ENCODE measurements at regions not wholly inside any gene's neighbourhood (a gene's known extent, or its start where the extent isn't known, plus 50 kb on each side); places are given as distances from the start of the nearest gene placed in this dataset.

GRCh38 chr2:151197184-151198108, 64.2 kb downstream of the RBM43 start:
- Mint-ChIP-seq H3K9me3 (no peaks in the 10 kb centered on the region), H3K4me3 (no peak overlapping the region), H3K27ac (no peak overlapping the region), H3K27me3 (peaks cover 0 to 2% of the 10 kb centered on the region in 2 donors), H3K36me3 (no peaks in the 10 kb centered on the region), H3K4me1 (peaks cover 2 to 7% (median 7%) of the 10 kb centered on the region in 3 donors)
- ATAC-seq (replicated peaks in 1 of 4) (no peak), DNase-seq (no peak)
- no peak overlapping the region for H3K4me3 ChIP-seq (ENCODE audit: control insufficient read depth in 1 of 2, extremely low read depth in 1 of 2, low read length in 1 of 2)
- H3K27ac ChIP-seq (ENCODE audit: low read length), result no peak overlapping the region
- no peaks in the 10 kb centered on the region for H3K36me3 ChIP-seq (ENCODE audit: control insufficient read depth in 2 of 2, extremely low read depth in 1 of 2, insufficient read depth in 1 of 2, low read length in 1 of 2)
- peaks cover 0 to 6% of the 10 kb centered on the region in 2 experiments for H3K27me3 ChIP-seq (replicated peaks in 1 of 2; ENCODE audit: control insufficient read depth in 2 of 2, extremely low read depth in 1 of 2, insufficient read depth in 2 of 2, low read length in 1 of 2)
- no peaks in the 10 kb centered on the region for H3K9me3 ChIP-seq
- ChIA-PET CTCF (no interaction called here), POLR2A (no interaction called here)
- no peaks in the 10 kb centered on the region for H3K4me1 ChIP-seq (ENCODE audit: control insufficient read depth in 1 of 2, extremely low read depth in 1 of 2, insufficient read depth in 2 of 2, low read length in 2 of 2)
- 73% methylated on average over 3 of the region's 7 CpGs for WGBS (ENCODE audit: insufficient coverage)

GRCh38 chr2:151193576-151193975, 68.1 kb downstream of the RBM43 start:
- no CpG with 5 or more reads among the region's 4 CpGs for WGBS (ENCODE audit: insufficient coverage)
- H3K9me3 Mint-ChIP-seq, result no peaks in the 10 kb centered on the region

GRCh38 chr2:151192681-151193080, 69.0 kb downstream of the RBM43 start:
- ATAC-seq (replicated peaks in 1 of 4) (no peak), DNase-seq (no peak)
- Mint-ChIP-seq H3K27me3 (peaks cover 0 to 2% of the 10 kb centered on the region in 2 donors), H3K9me3 (no peaks in the 10 kb centered on the region), H3K4me3 (no peak overlapping the region), H3K4me1 (peaks cover 5 to 7% (median 7%) of the 10 kb centered on the region in 3 donors), H3K27ac (no peak overlapping the region), H3K36me3 (no peaks in the 10 kb centered on the region)
- ChIA-PET POLR2A (no interaction called here), CTCF (interaction anchor here in 1 of 2 donors (0.7 kb wide), 1 partner anchor 1595 kb away, joined by 3 read pairs; no protein-coding TSS in a partner anchor)
- Histone ChIP-seq H3K9me3 (no peaks in the 10 kb centered on the region), H3K36me3 (ENCODE audit: control insufficient read depth in 2 of 2, extremely low read depth in 1 of 2, insufficient read depth in 1 of 2, low read length in 1 of 2) (no peaks in the 10 kb centered on the region), H3K27ac (ENCODE audit: low read length) (no peak overlapping the region), H3K4me3 (ENCODE audit: control insufficient read depth in 1 of 2, extremely low read depth in 1 of 2, low read length in 1 of 2) (no peak overlapping the region), H3K27me3 (replicated peaks in 1 of 2; ENCODE audit: control insufficient read depth in 2 of 2, extremely low read depth in 1 of 2, insufficient read depth in 2 of 2, low read length in 1 of 2) (peaks cover 0 to 4% of the 10 kb centered on the region in 2 experiments), H3K4me1 (ENCODE audit: control insufficient read depth in 1 of 2, extremely low read depth in 1 of 2, insufficient read depth in 2 of 2, low read length in 2 of 2) (peaks cover 0 to 6% of the 10 kb centered on the region in 2 experiments)
- 83% methylated on average over 1 of the region's 2 CpGs for WGBS (ENCODE audit: insufficient coverage)

More at GRCh38 chr2:151193576-151193975, 68.1 kb downstream of the RBM43 start:
- H3K36me3 Mint-ChIP-seq, result no peaks in the 10 kb centered on the region
- no peak overlapping the region for H3K27ac Mint-ChIP-seq
- Histone ChIP-seq H3K27me3 (replicated peaks in 1 of 2; ENCODE audit: control insufficient read depth in 2 of 2, extremely low read depth in 1 of 2, insufficient read depth in 2 of 2, low read length in 1 of 2) (peaks cover 0 to 4% of the 10 kb centered on the region in 2 experiments), H3K4me1 (ENCODE audit: control insufficient read depth in 1 of 2, extremely low read depth in 1 of 2, insufficient read depth in 2 of 2, low read length in 2 of 2) (peaks cover 0 to 6% of the 10 kb centered on the region in 2 experiments), H3K36me3 (ENCODE audit: control insufficient read depth in 2 of 2, extremely low read depth in 1 of 2, insufficient read depth in 1 of 2, low read length in 1 of 2) (no peaks in the 10 kb centered on the region), H3K27ac (ENCODE audit: low read length) (no peak overlapping the region), H3K4me3 (ENCODE audit: control insufficient read depth in 1 of 2, extremely low read depth in 1 of 2, low read length in 1 of 2) (no peak overlapping the region), H3K9me3 (no peaks in the 10 kb centered on the region)
- no peak for ATAC-seq (replicated peaks in 1 of 4)
- peaks cover 0 to 2% of the 10 kb centered on the region in 2 donors for H3K27me3 Mint-ChIP-seq
- no peak overlapping the region for H3K4me3 Mint-ChIP-seq
- ChIA-PET POLR2A (no interaction called here), CTCF (no interaction called here)
- no peak for DNase-seq
- peaks cover 5 to 7% (median 7%) of the 10 kb centered on the region in 3 donors for H3K4me1 Mint-ChIP-seq

GRCh38 chr2:151191001-151191400, 70.7 kb downstream of the RBM43 start:
- ATAC-seq (replicated peaks in 1 of 4) (no peak), DNase-seq (no peak)
- Histone ChIP-seq H3K9me3 (no peaks in the 10 kb centered on the region), H3K27me3 (replicated peaks in 1 of 2; ENCODE audit: control insufficient read depth in 2 of 2, extremely low read depth in 1 of 2, insufficient read depth in 2 of 2, low read length in 1 of 2) (peaks cover 0 to 4% of the 10 kb centered on the region in 2 experiments), H3K27ac (ENCODE audit: low read length) (no peak overlapping the region), H3K36me3 (ENCODE audit: control insufficient read depth in 2 of 2, extremely low read depth in 1 of 2, insufficient read depth in 1 of 2, low read length in 1 of 2) (no peaks in the 10 kb centered on the region), H3K4me3 (ENCODE audit: control insufficient read depth in 1 of 2, extremely low read depth in 1 of 2, low read length in 1 of 2) (no peak overlapping the region), H3K4me1 (ENCODE audit: control insufficient read depth in 1 of 2, extremely low read depth in 1 of 2, insufficient read depth in 2 of 2, low read length in 2 of 2) (peaks cover 0 to 6% of the 10 kb centered on the region in 2 experiments)
- Mint-ChIP-seq H3K27me3 (peaks cover 0 to 2% of the 10 kb centered on the region in 2 donors), H3K36me3 (no peaks in the 10 kb centered on the region), H3K4me3 (no peak overlapping the region), H3K9me3 (no peaks in the 10 kb centered on the region), H3K4me1 (peaks cover 5 to 7% (median 7%) of the 10 kb centered on the region in 3 donors), H3K27ac (no peak overlapping the region)
- whole genome bisulfite sequencing (ENCODE audit: insufficient coverage), result 85% methylated on average over 2 of the region's 2 CpGs
- CTCF ChIA-PET, result no interaction called here
- POLR2A ChIA-PET, result no interaction called here

GRCh38 chr2:151189125-151189524, 72.5 kb downstream of the RBM43 start:
- H3K36me3 ChIP-seq (ENCODE audit: control insufficient read depth in 2 of 2, extremely low read depth in 1 of 2, insufficient read depth in 1 of 2, low read length in 1 of 2), result no peaks in the 10 kb centered on the region
- CTCF ChIA-PET, result interaction anchor here in 1 of 2 donors (0.6 kb wide), 1 partner anchor 1598 kb away, joined by 3 read pairs; no protein-coding TSS in a partner anchor
- DNase-seq, result peak in 21 of 35 experiments; percentile 1 to 58 (median 19)

GRCh38 chr2:151186011-151186410, 75.7 kb downstream of the RBM43 start:
- DNase-seq (no peak), ATAC-seq (replicated peaks in 1 of 4) (no peak)
- no peaks in the 10 kb centered on the region for H3K9me3 ChIP-seq
- H3K27me3 ChIP-seq (replicated peaks in 1 of 2; ENCODE audit: control insufficient read depth in 2 of 2, extremely low read depth in 1 of 2, insufficient read depth in 2 of 2, low read length in 1 of 2), result peaks cover 0 to 3% of the 10 kb centered on the region in 2 experiments
- H3K4me3 ChIP-seq (ENCODE audit: control insufficient read depth in 1 of 2, extremely low read depth in 1 of 2, low read length in 1 of 2), result no peak overlapping the region
- H3K4me1 ChIP-seq (ENCODE audit: control insufficient read depth in 1 of 2, extremely low read depth in 1 of 2, insufficient read depth in 2 of 2, low read length in 2 of 2), result peaks cover 0 to 6% of the 10 kb centered on the region in 2 experiments
- no CpG with 5 or more reads among the region's 15 CpGs for WGBS (ENCODE audit: insufficient coverage)
- CTCF ChIA-PET, result no interaction called here
- POLR2A ChIA-PET, result no interaction called here
- no peak overlapping the region for H3K27ac Mint-ChIP-seq
- peaks cover 5 to 7% (median 7%) of the 10 kb centered on the region in 3 donors for H3K4me1 Mint-ChIP-seq
- no peak overlapping the region for H3K27ac ChIP-seq (ENCODE audit: low read length)
- H3K36me3 ChIP-seq (ENCODE audit: control insufficient read depth in 2 of 2, extremely low read depth in 1 of 2, insufficient read depth in 1 of 2, low read length in 1 of 2), result no peaks in the 10 kb centered on the region
- no peaks in the 10 kb centered on the region for H3K36me3 Mint-ChIP-seq
- H3K9me3 Mint-ChIP-seq, result no peaks in the 10 kb centered on the region
- H3K4me3 Mint-ChIP-seq, result no peak overlapping the region
- H3K27me3 Mint-ChIP-seq, result peaks cover 0 to 2% of the 10 kb centered on the region in 2 donors

More at GRCh38 chr2:151189125-151189524, 72.5 kb downstream of the RBM43 start:
- Mint-ChIP-seq H3K4me3 (no peak overlapping the region), H3K27ac (peak overlapping the region in 1 of 2 donors; percentile 1), H3K4me1 (peaks cover 5 to 7% (median 7%) of the 10 kb centered on the region in 3 donors), H3K9me3 (no peaks in the 10 kb centered on the region), H3K27me3 (no peaks in the 10 kb centered on the region), H3K36me3 (no peaks in the 10 kb centered on the region)
- Histone ChIP-seq H3K27ac (ENCODE audit: low read length) (no peak overlapping the region), H3K9me3 (no peaks in the 10 kb centered on the region), H3K4me3 (ENCODE audit: control insufficient read depth in 1 of 2, extremely low read depth in 1 of 2, low read length in 1 of 2) (no peak overlapping the region), H3K4me1 (ENCODE audit: control insufficient read depth in 1 of 2, extremely low read depth in 1 of 2, insufficient read depth in 2 of 2, low read length in 2 of 2) (peaks cover 0 to 6% of the 10 kb centered on the region in 2 experiments), H3K27me3 (replicated peaks in 1 of 2; ENCODE audit: control insufficient read depth in 2 of 2, extremely low read depth in 1 of 2, insufficient read depth in 2 of 2, low read length in 1 of 2) (peaks cover 0 to 3% of the 10 kb centered on the region in 2 experiments)
- no CpG with 5 or more reads among the region's 3 CpGs for WGBS (ENCODE audit: insufficient coverage)
- POLR2A ChIA-PET, result no interaction called here
- peak in 2 of 4 experiments; percentile 56 to 60 for ATAC-seq (replicated peaks in 1 of 4)

Data from T-cell (primary cell).